NCI-H524 (cell line): ENCODE measurements at regions not wholly inside any gene's neighbourhood (a gene's known extent, or its start where the extent isn't known, plus 50 kb on each side); places are given as distances from the start of the nearest gene placed in this dataset.

ENCODE experiments used
- DNase-seq, 2 experiments: peaks; one replicate each; lab custom pipeline; 2025; lab: John Stamatoyannopoulos, UW

GRCh38 chr4:14621731-14622463 lies 380.4 kb upstream of the CPEB2 start:
- no peak for DNase-seq

DNA sequence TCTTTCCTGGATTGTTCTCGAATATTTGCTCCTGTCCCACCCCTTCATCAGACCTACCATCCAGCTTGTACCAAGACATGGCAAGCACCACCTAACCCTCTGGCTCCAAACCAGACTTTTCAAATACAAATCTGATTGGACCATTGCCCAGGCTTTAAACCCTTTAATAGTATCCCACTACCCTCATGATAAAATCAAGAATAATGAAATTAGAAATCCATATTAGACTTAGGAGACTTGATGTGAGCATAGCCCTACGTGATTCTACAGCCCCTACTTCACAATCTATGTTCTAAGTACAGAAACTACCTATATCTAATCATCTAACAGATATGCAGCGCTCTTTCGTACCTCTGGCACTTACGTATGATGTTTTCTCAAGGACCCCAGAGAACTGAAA lies 375.2 kb upstream of the CPEB2 start:
- no peak for DNase-seq

GRCh38 chr4:14631806-14632440 lies 370.4 kb upstream of the CPEB2 start:
- DNase-seq: no peak

DNA sequence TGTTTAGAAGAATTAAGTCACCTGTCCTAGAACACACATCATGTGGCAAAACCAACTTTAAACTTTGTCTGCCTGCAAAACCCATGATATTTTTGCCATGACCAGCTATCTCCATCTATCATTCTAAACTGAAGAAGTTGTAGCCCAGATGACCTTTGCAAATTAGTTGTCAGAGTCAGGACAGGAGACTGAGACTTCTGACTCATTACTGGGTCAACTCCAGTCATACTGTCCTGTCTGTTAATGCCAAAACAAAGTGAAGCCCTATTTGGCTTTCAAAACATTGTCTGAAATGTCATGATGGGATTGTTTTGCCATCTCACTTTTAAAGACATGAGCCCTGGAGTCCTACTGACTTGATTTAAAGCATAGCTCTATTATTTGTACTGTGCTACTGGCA lies 365.7 kb upstream of the CPEB2 start:
- DNase-seq: no peak

DNA sequence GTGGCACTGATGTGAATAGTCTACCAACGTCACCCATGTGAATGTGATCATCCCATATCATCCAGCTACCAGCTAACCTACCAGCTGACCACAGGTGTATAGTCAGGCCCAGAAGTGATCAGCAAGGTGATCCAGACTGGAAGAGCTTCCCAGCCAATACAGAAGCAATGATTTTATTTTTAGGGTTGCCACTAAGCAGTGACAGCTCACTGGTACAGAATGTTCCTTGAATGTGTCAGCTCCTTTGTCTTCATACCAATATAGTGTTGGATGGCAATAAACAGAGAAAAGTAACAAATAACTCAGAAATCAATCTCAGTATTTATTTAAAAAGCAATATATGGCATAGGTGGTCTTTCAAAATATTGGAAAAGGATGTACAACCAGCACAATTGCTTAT lies 361.8 kb upstream of the CPEB2 start:
- DNase-seq: no peak

DNA sequence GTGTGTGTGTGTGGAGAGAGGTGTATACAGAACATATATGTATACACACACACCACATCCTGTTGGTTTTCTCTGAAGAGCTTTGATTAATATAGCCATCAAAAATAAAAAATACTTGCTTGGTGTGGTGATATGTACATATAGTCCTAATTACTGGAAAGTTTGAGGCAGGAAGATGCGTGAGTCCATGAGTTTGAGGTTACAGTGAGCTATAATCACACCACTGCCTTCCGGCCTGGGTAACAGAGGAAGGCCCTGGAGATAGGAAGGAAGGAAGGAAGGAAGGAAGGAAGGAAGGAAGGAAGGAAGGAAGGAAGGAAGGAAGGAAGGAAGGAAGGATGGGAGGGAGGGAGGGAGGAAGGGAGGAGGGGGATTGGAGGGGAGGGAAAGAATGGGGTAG lies 360.4 kb upstream of the CPEB2 start:
- no peak for DNase-seq

- no peak for DNase-seq
These were observed 357.6 kb upstream of the CPEB2 start for GRCh38 chr4:14644580-14645282.

DNA sequence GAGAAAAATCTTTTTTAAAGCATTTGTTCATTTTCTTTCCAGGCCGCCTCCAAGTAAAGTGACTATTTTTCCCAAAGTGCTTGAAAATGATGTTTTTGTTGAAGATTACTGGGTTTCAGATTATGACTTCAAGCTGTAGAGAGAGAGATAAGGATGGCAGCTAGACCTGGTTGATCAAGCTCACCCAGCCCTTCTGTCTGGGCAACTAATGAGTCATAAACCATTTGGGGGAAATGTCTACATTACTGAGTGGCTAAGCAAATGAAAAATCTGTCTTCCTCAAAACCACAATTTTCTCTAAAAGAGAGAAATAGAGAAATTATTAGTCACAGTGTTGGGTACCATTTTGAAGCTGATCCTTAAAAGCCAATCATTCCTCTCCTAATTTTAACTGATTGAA lies 355.4 kb upstream of the CPEB2 start:
- no peak for DNase-seq

GRCh38 chr4:14650127-14650526 lies 352.2 kb upstream of the CPEB2 start:
- no peak for DNase-seq

GRCh38 chr4:14652522-14652921 lies 349.8 kb upstream of the CPEB2 start:
- no peak for DNase-seq

- DNase-seq: no peak
These were observed 348.9 kb upstream of the CPEB2 start for GRCh38 chr4:14653338-14653737.

GRCh38 chr4:14659286-14659685 lies 343.0 kb upstream of the CPEB2 start:
- DNase-seq: no peak

DNA sequence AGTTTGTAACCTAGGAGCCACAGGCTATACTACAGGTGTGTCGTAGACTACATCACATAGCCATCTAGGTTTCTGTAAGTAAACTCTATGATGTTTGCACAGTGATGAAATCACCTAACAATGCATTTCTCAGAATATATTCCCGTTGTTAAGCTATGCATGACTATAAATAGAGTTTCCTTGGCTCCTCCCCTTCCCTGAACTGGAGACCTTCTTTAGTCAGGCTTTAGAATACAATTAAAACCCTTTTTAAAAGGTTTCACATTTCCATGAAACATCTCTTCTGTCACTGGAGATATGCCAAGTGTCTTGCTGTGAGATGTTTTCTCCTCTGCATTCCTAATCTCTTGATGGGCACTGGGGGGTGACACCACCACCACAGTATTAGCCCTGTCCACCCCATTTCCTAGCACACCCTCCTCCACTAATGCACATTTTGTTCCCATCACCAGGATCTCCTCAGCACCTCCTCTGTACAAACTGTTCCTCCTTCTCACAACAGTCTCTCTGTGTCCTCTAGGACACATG lies 334.6 kb upstream of the CPEB2 start:
- no peak for DNase-seq

DNA sequence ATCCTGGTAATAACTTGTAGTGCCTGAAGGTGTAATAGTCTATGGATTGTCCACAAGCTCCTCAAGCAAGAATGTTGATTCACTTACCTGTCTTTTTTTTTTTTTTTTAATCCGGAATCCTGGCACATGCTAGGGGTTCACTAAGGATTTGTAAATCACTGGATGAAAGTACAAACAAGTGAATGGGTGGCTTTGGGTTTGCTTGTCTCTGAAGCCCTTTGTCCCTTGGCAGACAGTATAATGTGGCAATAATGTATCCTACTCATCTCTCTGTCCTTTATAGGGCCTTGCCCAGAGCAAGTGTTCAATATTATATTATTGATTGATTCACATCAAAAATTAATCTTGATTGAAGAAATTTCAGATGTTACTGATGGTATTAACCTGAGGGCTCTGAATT lies 334.0 kb upstream of the CPEB2 start:
- no peak for DNase-seq

DNA sequence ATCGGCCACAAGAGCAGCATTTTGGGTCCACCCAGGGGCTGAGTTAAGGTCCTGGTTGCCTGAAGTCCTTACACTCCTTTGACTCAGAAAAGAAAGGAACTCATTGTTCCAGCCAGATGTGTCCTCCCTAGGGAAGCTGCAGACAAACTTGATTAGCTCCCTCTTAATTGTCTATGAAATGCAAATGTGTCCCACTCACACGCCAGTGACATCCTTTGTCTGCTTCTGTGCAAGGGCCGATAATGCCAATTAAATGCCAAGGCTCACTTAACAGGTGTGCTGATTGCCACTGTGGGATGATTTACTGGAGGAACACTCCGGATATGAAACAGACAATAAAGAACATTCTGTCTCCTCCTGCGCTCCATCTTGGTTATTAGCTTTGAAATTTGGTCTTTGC lies 332.9 kb upstream of the CPEB2 start:
- DNase-seq: peak in 1 of 2 experiments; percentile 4

DNA sequence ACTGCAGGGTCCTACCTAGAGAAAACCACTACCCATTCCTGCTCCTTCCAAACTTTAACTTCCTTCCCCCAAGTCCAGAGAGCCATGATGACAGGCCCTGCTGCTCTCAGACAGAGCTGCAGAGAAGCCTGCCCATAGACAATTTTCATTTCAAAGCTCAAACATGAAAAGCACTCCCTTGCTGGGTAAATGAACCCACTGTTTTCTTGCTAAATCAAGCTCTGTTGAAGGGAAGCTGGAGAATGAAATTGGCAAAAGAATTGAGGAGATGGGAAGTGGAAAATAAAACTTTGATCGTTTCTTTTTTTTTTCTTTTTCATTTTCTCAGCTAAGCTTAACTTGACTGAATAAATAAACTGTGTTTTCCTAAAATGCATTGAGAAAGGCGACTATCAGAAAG lies 331.1 kb upstream of the CPEB2 start:
- no peak for DNase-seq

DNA sequence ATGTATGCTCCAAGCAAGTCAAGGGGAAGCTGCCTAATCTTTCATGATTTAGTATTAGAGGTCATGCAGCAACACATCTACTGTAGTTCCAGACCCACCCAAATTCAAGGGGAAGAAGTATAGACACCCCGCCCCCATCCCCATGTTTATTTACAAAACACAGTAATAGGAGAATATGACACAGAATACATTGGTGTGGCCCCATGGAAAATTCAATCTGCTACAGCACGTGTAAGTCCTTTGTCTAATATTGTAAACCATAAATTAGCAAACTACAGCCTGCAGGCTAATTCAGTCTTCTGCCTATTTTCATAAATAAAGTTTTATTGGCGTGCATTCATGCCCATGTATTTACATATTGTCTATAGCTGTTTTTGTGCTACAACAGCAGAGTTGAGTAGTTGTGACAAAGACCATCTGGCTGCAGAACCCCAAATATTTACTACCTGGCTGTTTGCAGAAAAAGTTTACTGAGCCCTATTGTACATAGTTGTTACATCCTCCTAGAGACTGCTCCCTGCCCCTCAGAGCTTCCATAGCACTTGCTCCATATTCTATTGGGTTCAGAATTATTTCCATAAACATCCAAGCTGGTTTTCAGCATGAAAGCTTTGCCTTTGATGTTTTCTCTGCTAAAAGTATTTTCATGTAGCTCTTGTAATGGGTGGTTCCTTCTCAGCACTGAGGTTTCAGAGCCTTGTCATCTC lies 326.8 kb upstream of the CPEB2 start:
- DNase-seq: no peak

GRCh38 chr4:14679906-14680305 lies 322.4 kb upstream of the CPEB2 start:
- DNase-seq: no peak

DNA sequence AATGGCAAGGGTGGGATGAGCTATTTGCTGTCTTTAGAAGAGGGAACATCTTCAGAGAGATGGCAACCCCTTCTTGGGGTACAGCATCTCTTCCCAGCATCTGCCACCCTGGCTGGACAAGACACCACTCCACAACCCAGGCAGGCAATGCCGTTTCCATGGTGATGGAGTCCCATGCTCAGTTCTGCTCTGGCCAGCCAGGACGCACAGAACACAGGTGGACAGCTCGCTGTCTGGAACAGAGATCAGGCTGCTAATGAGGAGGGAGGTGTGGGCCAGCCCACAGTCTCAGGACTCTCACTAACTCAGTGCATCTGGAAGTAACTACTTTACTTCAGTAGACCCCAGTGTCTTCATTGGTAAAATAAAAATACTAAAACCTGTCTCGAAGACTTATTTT lies 321.0 kb upstream of the CPEB2 start:
- DNase-seq: no peak

- no peak for DNase-seq
These were observed 308.6 kb upstream of the CPEB2 start for GRCh38 chr4:14693728-14694127.

- DNase-seq: no peak
These were observed 307.0 kb upstream of the CPEB2 start for GRCh38 chr4:14695095-14695845.

GRCh38 chr4:14700083-14700482 lies 302.2 kb upstream of the CPEB2 start:
- DNase-seq: no peak
